GM10266 (cell line): ENCODE measurements at regions not wholly inside any gene's neighbourhood (a gene's known extent, or its start where the extent isn't known, plus 50 kb on each side); places are given as distances from the start of the nearest gene placed in this dataset.

Source experiments
- DNase-seq: peaks from one replicate; pipeline ENCODE4 v3.0.0; 2012; ENCODE audit errors: extremely low spot score
- CTCF ChIP-seq: IDR thresholded peaks from 2 replicates; pipeline ENCODE4 v1.5.1; 2012; ENCODE audit warnings: mild to moderate bottlenecking, low read depth; ENCODE audit not compliant: control insufficient read depth, insufficient read depth; ENCODE audit errors: missing control alignments

- TF ChIP-seq CTCF: no peak
- no peak for DNase-seq
These were observed 240.5 kb upstream of the IRX1 start for GRCh38 chr5:3355126-3355525.

GRCh38 chr5:3354606-3355005 lies 241.0 kb upstream of the IRX1 start:
- TF ChIP-seq CTCF: no peak
- no peak for DNase-seq

GRCh38 chr5:3353561-3353960 lies 242.1 kb upstream of the IRX1 start:
- no peak for DNase-seq
- no peak for TF ChIP-seq CTCF

GRCh38 chr5:3352711-3353110 lies 242.9 kb upstream of the IRX1 start:
- TF ChIP-seq CTCF: no peak
- DNase-seq: no peak

GRCh38 chr5:3351581-3352442 lies 243.8 kb upstream of the IRX1 start:
- no peak for TF ChIP-seq CTCF

GRCh38 chr5:3350781-3351180 lies 244.9 kb upstream of the IRX1 start:
- TF ChIP-seq CTCF: no peak

More at GRCh38 chr5:3351581-3352442, 243.8 kb upstream of the IRX1 start:
- DNase-seq: no peak

More at GRCh38 chr5:3350781-3351180, 244.9 kb upstream of the IRX1 start:
- DNase-seq: no peak
